WTC11 (cell line): ENCODE measurements at regions not wholly inside any gene's neighbourhood (a gene's known extent, or its start where the extent isn't known, plus 50 kb on each side); places are given as distances from the start of the nearest gene placed in this dataset.

Source experiments
- ATAC-seq: fragments of 200-7000 bp; cut with Tn5 transposase; 2 replicates; pipeline ENCODE4 v1.10.0; 2021; ENCODE audit warnings: mild to moderate bottlenecking, moderate library complexity
- CTCF ChIA-PET: fragments of 300-600 bp; sonication (Branson Sonifier 250); formaldehyde crosslinking; loops from one replicate; lab custom pipeline; 2021; ENCODE audit warnings: antibody characterized with exemption; lab: Charles Lee
- POLR2A ChIA-PET: fragments of 350-600 bp; sonication (Branson Sonifier 250); formaldehyde crosslinking; loops from one replicate; lab custom pipeline; 2021; ENCODE audit warnings: antibody characterized with exemption; lab: Charles Lee
- DNase-seq: peaks from one replicate; pipeline ENCODE4 v3.0.0; 2021; ENCODE audit warnings: low spot score
- H3K27ac Mint-ChIP-seq: 2 replicates; pipeline ENCODE4 v1.8.0; 2021; ENCODE audit warnings: mixed read lengths
- H3K27me3 Mint-ChIP-seq: 2 replicates; pipeline ENCODE4 v1.8.0; 2021; ENCODE audit warnings: low read depth, mild to moderate bottlenecking, moderate library complexity, mixed read lengths
- H3K36me3 Mint-ChIP-seq: 2 replicates; pipeline ENCODE4 v1.8.0; 2021; ENCODE audit warnings: mixed read lengths
- H3K4me1 Mint-ChIP-seq: 2 replicates; pipeline ENCODE4 v1.8.0; 2022; ENCODE audit warnings: mixed read lengths
- H3K4me3 Mint-ChIP-seq: 2 replicates; pipeline ENCODE4 v1.8.0; 2021; ENCODE audit warnings: mild to moderate bottlenecking, moderate library complexity, mixed read lengths
- H3K9me3 Mint-ChIP-seq: 2 replicates; pipeline ENCODE4 v1.8.0; 2021; ENCODE audit warnings: mixed read lengths
- ARID4B ChIP-seq: sonication (generic); formaldehyde crosslinking; IDR thresholded peaks from 2 replicates; pipeline ENCODE4 v1.8.0; 2023; ENCODE audit warnings: missing genetic modification reagents, mild to moderate bottlenecking, borderline replicate concordance
- ATF1 ChIP-seq: sonication (generic); formaldehyde crosslinking; IDR thresholded peaks from 2 replicates; pipeline ENCODE4 v1.8.1; 2023; ENCODE audit warnings: mild to moderate bottlenecking, moderate library complexity, missing genetic modification reagents
- CDX4 ChIP-seq: fragments of 250-450 bp; sonication (Bioruptor Pico); IDR thresholded peaks from 2 replicates; pipeline ENCODE4 v1.9.0; 2021; ENCODE audit warnings: moderate library complexity, mild to moderate bottlenecking, inconsistent platforms, borderline replicate concordance
- CREM ChIP-seq: sonication (generic); formaldehyde crosslinking; IDR thresholded peaks from 2 replicates; pipeline ENCODE4 v1.8.1; 2022; ENCODE audit warnings: mild to moderate bottlenecking, missing genetic modification reagents, moderate library complexity
- CTCF ChIP-seq: fragments of 200-600 bp; IDR thresholded peaks from 2 replicates; pipeline ENCODE4 v1.8.0; 2022; ENCODE audit warnings: antibody characterized with exemption
- FOXJ3 ChIP-seq: sonication (generic); formaldehyde crosslinking; IDR thresholded peaks from 2 replicates; pipeline ENCODE4 v1.9.0; 2021; ENCODE audit warnings: missing genetic modification reagents, mild to moderate bottlenecking, borderline replicate concordance
- IRF2 ChIP-seq: sonication (generic); formaldehyde crosslinking; IDR thresholded peaks from 2 replicates; pipeline ENCODE4 v1.8.0; 2022; ENCODE audit warnings: low read depth, missing genetic modification reagents, borderline replicate concordance
- KAT7 ChIP-seq: sonication (generic); formaldehyde crosslinking; IDR thresholded peaks from 2 replicates; pipeline ENCODE4 v1.8.1; 2023; ENCODE audit warnings: missing genetic modification reagents, mild to moderate bottlenecking, borderline replicate concordance
- MLX ChIP-seq: sonication (generic); formaldehyde crosslinking; IDR thresholded peaks from 2 replicates; pipeline ENCODE4 v1.8.1; 2023; ENCODE audit warnings: mild to moderate bottlenecking, missing genetic modification reagents, moderate library complexity
- MYBL2 ChIP-seq: sonication (generic); formaldehyde crosslinking; IDR thresholded peaks from 2 replicates; pipeline ENCODE4 v1.8.1; 2023; ENCODE audit warnings: mild to moderate bottlenecking, moderate library complexity, missing genetic modification reagents
- NFATC4 ChIP-seq: fragments of 250-450 bp; sonication (Bioruptor Pico); IDR thresholded peaks from 2 replicates; pipeline ENCODE4 v1.9.0; 2021; ENCODE audit warnings: mild to moderate bottlenecking
- NFE2L1 ChIP-seq: sonication (generic); formaldehyde crosslinking; IDR thresholded peaks from 2 replicates; pipeline ENCODE4 v1.8.1; 2023; ENCODE audit warnings: missing genetic modification reagents
- NR3C1 ChIP-seq: sonication (generic); formaldehyde crosslinking; conservative IDR thresholded peaks from 2 replicates; pipeline ENCODE4 v1.8.1; 2023; ENCODE audit warnings: low read depth, mild to moderate bottlenecking, missing genetic modification reagents
- SMAD3 ChIP-seq: sonication (generic); formaldehyde crosslinking; IDR thresholded peaks from 2 replicates; pipeline ENCODE4 v1.8.0; 2022; ENCODE audit warnings: missing genetic modification reagents, mild to moderate bottlenecking, borderline replicate concordance
- USF1 ChIP-seq: sonication (generic); formaldehyde crosslinking; IDR thresholded peaks from 2 replicates; pipeline ENCODE4 v1.8.0; 2022; ENCODE audit warnings: mild to moderate bottlenecking, missing genetic modification reagents
- ZBTB21 ChIP-seq: sonication (generic); formaldehyde crosslinking; IDR thresholded peaks from 2 replicates; pipeline ENCODE4 v1.8.1; 2023; ENCODE audit warnings: mild to moderate bottlenecking, missing genetic modification reagents, borderline replicate concordance
- ZNF232 ChIP-seq: sonication (generic); formaldehyde crosslinking; IDR thresholded peaks from 2 replicates; pipeline ENCODE4 v1.8.0; 2022; ENCODE audit warnings: mild to moderate bottlenecking, missing genetic modification reagents
- ZNF425 ChIP-seq: fragments of 250-450 bp; sonication (Bioruptor Pico); conservative IDR thresholded peaks from 2 replicates; pipeline ENCODE4 v1.9.0; 2021; ENCODE audit warnings: mild to moderate bottlenecking
- ZNF512 ChIP-seq: sonication (generic); formaldehyde crosslinking; IDR thresholded peaks from 2 replicates; pipeline ENCODE4 v1.8.1; 2022; ENCODE audit warnings: missing genetic modification reagents, borderline replicate concordance

GRCh38 chr9:135228983-135229625, 141.6 kb downstream of the OLFM1 start (continued):
- no peak for TF ChIP-seq ZNF232
- TF ChIP-seq ZBTB21 (CRISPR knock-in tag): no peak
- TF ChIP-seq CDX4 (CRISPR knock-in tag): no peak
- TF ChIP-seq, all 79 proteins: peak for 0

GRCh38 chr9:135229701-135230385, 142.4 kb downstream of the OLFM1 start:
- TF ChIP-seq NFE2L1 (no peak), ZBTB21 (CRISPR knock-in tag) (no peak)
- H3K27me3 Mint-ChIP-seq: peaks cover 2% of the 10 kb centered on the region; the same call in 1 of the 2 replicates
- H3K4me3 Mint-ChIP-seq: no peak overlapping the region
- ATAC-seq: 0 out of 2 replicates have a peak, but pooled peaks have one; percentile 24
- DNase-seq: no peak
- ChIA-PET CTCF (interaction anchor here (0.8 to 2.5 kb wide), 4 partner anchors 8 to 144 kb away, joined by 3 to 8 read pairs (median 7); no protein-coding TSS in a partner anchor), POLR2A (no interaction called here)
- no peak overlapping the region for H3K27ac Mint-ChIP-seq
- H3K36me3 Mint-ChIP-seq: no peaks in the 10 kb centered on the region
- H3K4me1 Mint-ChIP-seq: no peaks in the 10 kb centered on the region
- peaks cover 6% of the 10 kb centered on the region; the same call in 1 of the 2 replicates for H3K9me3 Mint-ChIP-seq

GRCh38 chr9:135230386-135230765, 142.9 kb downstream of the OLFM1 start:
- no peak for ATAC-seq
- peaks cover 6% of the 10 kb centered on the region; the same call in 1 of the 2 replicates for H3K9me3 Mint-ChIP-seq
- CTCF ChIA-PET: interaction anchor here (0.8 to 2.5 kb wide), 4 partner anchors 9 to 144 kb away, joined by 3 to 8 read pairs (median 7); no protein-coding TSS in a partner anchor
- no peak overlapping the region for H3K4me3 Mint-ChIP-seq
- no peaks in the 10 kb centered on the region for H3K4me1 Mint-ChIP-seq
- H3K27ac Mint-ChIP-seq: no peak overlapping the region
- DNase-seq: peak; percentile 4
- POLR2A ChIA-PET: no interaction called here
- peaks cover 2% of the 10 kb centered on the region; the same call in 1 of the 2 replicates for H3K27me3 Mint-ChIP-seq
- H3K36me3 Mint-ChIP-seq: no peaks in the 10 kb centered on the region
- TF ChIP-seq MYBL2 (no peak), IRF2 (no peak), NFATC4 (CRISPR knock-in tag) (no peak), CTCF (no peak), ZNF512 (CRISPR knock-in tag) (no peak), ZNF425 (no peak), MLX (no peak), CREM (CRISPR knock-in tag) (no peak), ATF1 (CRISPR knock-in tag) (no peak), ARID4B (CRISPR knock-in tag) (no peak), SMAD3 (CRISPR knock-in tag) (no peak), NR3C1 (CRISPR knock-in tag) (no peak), USF1 (CRISPR knock-in tag) (no peak), KAT7 (CRISPR knock-in tag) (no peak), FOXJ3 (CRISPR knock-in tag) (no peak)
